ENCODE measurements at regions not wholly inside any gene's neighbourhood (a gene's known extent, or its start where the extent isn't known, plus 50 kb on each side); places are given as distances from the start of the nearest gene placed in this dataset.
"Not testable (repeated sequence)": the region's sequence is repeated elsewhere in the genome, so short reads cannot be mapped to it uniquely, and the experiment has no call there.

DNA sequence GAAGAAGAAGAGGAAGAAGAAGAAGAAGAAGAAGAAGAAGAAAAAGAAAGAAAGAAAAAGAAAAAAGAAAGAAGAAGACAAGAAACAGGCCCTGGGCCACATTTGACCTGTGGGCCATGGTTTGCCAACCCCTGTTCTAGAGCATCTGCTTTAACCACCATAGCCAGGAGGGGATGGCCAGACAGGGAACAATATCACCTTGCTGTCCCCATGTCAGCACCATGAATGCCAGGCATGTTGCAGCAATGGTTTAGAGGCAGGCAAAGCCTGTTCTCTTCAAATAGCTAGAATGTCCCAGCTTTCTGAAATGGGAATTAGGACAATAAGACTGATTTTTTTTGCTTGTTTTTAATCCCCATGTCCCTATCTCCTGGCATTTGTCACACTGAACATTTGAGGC, 338.6 kb upstream of the PLET1 start:
- DNase-seq = no peak

DNA sequence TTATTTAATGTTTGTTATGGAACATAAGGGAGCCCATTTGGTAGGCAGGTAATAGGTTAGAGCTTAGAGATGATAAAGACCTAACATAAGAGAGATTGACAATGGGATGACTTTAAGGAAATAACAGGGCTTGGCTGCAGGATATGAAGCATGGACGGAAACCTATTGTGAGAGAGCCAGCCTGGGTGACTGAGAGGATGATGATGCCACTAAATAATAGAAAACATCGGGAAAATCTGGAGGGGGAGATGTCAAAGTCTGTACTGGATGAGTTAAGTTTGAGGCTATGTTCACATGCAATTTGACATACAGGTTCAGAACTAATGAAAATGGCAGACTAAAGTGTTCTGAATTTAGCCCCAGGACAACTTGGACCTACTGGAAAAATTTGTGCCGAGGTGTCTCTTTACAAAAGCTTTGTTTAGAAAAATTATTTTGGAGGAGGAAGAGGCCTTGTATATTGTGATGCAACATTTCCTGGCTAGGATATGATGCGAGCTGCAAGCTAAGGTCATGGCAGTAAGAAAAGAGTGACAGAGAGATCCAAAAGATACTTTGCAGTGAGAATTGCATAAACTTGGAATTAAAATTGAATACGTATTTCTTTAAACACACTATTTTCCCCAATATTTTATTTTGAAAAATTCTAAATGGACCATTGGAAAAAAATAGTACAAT, 339.3 kb upstream of the PLET1 start:
- DNase-seq = no peak

DNA sequence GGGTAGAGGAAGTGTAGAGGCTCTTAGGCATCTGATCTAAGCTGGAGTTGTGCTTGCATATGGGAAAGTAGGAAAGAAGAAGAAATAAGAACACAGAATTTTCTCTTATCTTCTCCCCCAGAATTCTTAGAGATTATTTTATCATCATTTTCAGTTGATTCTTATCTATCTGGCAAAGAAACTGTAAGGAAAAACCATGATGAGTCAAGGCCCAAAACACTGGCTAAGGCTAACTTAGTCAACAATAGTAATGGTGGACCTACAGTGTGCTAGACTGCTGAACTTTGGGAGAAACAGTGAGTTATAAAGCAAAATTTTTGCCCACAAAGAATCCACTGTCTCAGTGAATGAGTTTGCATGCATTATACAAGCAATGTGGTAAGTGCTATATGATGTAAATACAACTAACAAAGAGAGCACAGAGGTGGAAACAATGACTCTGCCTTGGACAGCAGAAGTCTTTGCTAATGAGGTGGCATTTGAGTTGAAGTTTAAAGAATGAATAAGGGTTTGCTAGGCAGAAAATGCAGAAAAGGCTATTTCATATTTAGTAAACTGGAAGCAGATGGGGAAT, 344.5 kb upstream of the PLET1 start:
- DNase-seq = no peak

DNA sequence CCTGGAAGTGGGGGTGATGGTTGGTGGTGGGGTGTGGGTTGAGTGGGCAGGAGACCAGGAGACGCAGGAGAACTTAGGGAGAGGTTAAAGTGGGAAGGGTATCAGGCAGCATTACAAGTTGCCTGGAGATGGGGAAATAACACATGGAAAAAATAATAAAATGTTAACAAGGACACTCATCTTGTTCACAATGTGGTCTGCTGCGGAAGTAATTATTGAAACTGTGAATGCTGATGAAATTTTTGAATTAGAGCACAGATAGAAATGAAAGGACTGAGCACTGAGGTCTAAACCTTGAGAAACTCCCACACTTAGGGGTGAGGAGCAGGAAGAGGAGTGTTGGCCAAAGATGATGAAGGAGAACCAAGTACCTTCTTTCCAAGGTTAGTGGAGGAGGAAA, 346.0 kb upstream of the PLET1 start:
- no peak for DNase-seq

DNA sequence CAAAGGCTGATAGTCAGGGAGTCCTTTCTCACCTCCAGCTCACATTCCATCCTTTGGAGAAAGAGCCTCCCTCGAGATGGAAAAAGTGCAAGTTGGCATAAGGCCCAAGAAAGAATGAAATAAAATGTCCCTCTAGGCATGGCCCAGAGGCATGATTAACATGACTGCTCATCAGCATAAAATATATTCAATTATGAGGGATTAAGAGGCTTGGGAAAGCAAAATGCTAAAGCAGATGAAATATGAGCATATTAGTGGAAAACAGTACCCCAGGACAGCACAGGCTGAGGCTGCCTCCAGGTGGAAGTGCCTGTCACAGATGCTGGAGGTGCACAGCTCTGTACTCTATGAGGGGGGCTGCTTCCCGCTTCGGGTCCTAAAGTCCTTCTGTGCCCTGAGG, 347.8 kb upstream of the PLET1 start:
- DNase-seq = no peak

DNA sequence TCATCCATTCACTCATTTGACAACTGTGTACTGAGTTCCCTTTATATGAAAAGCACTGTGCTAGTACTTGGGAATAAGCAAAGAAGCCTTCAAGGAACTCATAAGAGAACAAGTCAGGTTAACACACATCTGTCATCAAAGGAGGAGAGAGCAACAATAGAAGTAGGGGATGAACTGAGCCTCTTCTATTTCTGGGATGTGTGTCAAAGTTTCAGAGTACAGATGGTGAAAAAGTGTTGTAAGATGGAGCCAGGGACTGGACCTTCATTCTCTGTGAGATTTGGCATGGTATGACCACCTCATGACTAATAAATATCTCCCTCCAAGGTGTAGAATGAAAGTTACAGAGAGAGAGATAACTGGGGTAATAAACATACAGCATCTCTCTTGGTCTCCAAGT, 349.8 kb upstream of the PLET1 start:
- DNase-seq = no peak

DNA sequence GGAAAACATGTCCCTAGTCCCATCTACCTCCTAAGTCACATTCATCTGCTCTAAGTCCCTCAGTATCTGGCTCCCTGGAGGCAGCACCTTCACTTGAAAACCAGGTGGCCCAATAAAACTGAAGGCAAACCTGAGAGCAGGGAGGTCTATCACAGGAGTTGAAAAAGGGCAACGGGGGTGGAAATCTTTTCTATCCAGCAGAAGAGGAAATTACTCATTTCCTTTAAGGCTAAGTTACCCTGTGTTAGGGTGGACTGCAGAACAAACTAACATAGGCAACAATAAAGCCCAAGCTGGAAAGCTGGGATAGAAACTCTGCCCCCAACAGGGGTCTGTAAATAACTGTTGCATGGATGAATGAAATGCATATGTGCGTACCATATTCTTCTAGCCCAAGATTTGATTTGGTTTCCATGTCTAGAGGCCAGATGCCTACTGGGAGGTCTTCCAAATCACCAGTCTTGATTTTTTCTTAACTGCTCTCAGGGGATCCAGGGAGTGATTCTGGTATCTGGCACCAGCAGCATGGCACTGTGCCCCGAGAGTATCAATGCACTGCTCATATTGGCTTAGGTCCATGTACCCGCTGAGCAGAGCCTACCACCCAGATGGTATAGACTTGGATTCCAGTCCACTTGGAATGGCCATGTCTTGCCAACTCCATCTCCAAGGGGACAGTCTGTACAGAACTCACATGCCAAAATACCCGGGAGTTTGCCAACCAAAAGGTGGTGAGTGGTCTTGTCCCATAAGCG, 350.0 kb upstream of the NCAM1 start:
- no peak for DNase-seq

DNA sequence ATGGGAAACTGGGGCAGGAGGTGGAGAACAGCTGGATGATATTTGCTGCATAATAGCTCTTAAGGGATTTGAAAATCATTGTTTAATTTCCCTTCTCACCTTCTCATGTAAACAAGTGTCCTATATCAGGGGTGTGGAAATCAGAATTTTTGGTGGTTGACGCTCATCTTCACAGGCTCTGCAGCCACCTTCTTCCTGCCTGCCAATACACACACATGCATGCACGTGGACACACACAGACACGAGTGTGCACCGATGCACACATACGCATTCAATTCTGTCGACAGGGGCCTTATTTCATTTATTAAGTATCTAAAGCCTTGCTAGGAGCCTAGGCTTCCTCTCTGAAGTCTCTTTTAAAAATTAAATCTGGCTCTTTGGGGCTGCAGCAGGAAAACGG, 349.4 kb upstream of the NCAM1 start:
- no peak for DNase-seq

DNA sequence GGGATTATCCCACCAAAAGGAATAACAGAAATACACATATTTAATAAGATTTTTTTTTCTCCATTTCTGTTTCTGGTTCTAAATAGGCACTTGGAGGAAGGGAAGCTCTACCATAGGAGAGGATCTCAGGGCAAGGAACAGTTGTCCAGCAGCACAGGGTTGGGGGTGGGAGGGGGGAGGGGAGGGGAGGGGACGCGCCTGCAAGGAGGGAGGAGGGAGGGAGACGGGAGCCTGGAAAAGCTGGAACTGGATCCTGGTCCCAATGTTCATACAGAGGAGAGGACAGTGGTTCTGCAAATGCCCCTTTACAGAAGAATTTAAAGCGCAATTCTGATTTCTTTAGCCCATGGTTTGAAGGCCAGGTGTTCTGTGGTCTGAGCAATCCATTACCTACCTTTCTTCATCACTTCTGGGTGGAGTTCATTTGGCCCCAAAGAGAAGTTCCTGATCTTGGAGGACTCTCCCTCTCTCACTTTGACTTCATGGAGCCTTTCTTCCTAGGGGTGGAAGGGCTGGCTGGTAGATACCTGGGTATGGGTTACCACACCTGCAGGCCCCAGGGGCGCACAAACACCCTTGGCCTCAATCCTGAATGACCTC, 348.9 kb upstream of the NCAM1 start:
- no peak for DNase-seq

DNA sequence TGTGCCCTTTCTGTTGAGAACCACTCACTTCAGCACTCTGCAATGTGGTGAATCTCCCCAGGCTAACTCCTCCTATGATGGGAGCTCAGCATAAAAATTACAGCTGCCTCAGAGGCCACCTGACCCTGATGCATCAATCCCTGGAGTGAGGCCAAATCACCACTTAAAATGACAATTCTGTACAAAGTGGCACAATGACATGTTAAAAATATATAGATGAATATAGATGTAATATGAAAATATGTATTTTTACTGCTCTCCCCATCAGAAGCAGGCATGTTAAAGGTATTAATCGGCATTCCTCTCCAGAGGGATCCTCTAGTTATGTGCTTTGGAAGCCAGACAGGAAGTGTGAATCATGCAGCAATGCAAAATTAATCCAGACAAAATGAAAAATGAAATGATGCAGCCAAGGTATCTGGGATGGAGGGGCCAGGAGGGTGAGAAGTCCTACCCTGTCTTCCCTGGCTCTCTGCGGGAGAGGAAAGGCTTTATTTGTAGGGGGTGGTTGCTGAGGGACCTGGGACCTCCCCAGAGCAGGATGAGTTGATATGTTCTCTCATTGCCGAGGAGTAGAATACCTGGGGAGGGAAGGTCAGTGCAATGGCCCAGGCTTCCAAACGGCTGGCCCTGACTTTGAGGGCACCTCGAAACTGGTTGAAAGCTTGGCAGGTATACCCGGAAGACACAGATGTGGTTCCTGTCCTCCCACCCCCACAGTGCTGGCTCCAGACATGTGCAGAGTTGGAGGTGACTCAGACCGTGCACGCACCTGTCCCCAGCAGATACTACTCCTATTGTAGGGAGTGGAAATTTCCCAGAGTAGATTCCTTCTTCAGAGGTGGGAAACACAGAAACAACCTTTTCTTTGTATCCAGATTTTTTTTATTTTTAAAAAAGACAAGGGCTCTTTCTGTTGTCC, 347.9 kb upstream of the NCAM1 start:
- DNase-seq = no peak

DNA sequence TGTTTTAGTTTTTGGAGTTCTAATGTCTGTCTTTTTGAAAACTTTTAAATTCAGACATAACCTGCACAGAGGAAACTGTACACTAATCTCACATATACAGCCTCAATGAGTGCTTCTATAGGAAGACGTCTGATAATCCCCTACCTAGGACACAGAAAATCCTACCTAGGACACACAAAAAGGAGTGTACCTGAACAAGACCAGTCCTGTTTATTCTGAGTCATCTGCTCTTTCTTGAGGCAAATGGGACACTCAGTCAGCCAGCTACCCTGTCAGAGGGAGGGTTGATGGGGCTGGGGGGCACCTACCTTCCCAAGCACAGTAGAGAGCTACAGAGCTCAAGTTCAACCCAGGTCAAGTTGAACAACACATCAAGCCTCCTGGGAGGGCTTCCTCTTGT, 346.6 kb upstream of the NCAM1 start:
- no peak for DNase-seq

DNA sequence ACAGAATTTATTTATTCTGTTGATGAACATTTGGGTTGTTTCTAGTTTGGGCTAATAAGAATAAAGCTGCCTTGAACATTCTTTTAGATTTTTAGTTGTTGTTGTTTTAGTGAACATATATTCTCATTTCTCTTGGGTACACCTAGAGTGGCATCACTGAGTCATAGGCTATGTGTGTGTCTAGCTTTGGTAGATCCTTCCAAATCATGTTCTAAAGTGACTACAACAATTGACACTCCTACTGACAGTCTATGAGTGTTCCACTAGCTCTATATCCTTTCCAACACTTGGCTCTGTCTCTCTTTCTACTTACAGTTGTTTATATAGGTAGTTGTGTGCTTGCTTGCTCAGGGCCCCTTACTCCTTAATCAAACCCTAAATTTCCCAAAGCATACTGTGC, 346.0 kb upstream of the NCAM1 start:
- DNase-seq = no peak

DNA sequence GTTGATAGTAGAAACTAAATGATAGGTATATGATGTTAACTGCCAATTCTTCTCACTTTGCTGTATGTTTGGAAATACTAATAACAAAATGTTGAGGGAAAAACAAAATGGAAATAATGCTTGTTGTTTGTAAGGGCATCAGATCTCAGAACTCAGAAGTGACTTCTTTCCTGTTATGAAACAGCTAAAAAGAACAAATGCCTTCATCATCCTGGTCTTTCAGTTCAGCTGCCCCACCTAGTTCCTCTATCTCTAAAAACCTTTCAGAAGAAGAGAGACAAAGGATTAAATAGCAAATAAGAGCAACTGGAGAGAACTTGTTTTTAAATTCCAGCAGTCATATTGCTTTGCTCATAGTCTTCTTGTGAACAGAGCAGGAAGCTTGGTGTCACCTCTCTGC, 345.3 kb upstream of the NCAM1 start:
- no peak for DNase-seq

DNA sequence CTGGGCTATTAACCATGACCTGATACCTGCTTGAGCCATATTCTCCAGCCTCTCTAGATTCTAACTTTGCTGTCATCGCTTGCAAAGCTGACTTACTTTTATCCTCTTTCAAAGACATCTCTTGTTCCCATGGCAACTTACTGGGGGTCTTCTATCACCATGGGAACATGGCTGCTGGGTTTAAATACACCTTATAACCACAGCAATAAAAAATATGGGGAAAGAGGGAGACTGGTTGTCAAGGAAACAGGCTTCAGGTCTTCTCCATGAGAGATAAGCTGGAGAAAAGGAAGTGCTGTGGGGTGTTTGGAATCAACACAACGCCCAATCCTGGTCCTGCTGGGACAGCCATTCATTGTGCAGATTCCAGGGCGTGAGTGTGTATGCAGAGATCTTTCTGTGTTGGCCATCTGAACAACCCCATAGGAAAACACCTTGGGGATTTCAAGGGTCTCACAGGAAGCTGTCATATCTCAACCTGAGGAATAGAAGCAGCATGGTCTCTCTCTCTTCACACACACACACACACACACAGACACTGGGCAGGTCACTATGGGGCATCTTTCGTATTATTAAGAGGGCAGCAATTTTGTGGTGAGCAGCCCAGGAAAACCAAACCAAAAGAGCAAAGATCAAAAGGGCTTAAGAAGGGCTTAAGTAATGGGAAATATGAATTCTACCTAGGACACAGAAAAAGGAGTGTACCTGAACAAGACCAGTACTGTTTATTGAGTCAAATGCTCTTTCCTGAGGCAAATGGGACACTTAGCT, 344.7 kb upstream of the NCAM1 start:
- no peak for DNase-seq

DNA sequence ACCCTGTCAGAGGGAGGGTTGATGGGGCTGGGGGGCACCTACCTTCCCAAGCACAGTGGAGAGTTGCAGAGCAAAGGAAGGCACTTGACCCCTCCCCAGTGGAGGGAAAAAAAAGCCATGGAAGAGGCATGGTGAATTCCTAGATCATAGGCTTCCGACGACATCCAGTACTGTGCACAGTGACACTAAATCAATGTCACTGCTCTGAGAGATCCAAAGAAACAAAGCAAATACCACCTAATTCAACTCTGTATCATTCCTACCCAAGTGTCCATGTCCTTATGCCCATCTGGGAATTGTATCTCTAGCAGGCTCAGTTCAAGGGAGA, 344.2 kb upstream of the NCAM1 start:
- no peak for DNase-seq

DNA sequence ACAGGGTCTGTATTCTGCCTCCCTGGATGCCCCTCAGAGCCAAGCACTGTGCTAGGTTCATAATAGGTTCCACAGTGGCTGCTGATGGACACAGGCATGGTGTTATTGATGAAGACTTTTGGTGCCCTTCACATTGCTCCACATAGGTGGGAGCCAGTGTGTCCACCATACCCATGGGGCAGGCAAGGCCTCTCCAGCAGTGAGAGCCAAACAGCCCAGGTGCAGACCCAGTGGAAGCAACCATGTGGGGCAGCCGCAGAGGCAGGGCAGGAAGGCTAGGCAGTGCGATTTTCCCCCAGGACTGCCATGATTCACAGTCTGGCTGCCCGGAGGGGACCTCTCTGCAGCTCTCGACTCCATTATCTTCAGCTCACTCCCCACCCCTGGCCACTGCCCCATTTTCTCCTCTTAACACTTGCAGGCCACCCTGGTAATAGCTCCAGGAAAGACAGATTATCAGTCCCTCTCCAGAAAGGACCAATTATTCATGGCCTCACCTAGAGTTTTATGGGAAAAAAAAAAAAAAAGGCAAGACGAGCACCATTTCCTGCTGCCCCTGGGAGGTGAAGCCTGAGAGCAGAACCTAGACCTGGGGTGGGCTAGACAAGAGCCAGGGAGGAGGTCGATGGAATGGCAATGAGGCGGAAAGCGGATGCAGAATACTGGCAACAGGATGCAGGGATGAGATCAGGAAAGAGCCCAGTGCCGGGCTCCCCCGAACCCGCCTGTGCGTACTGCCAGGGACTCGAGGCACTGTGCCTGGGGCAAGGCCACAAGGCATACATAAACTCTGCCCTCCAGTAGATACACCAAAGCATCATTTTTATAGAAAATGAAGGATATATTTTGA, 343.0 kb upstream of the NCAM1 start:
- no peak for DNase-seq

DNA sequence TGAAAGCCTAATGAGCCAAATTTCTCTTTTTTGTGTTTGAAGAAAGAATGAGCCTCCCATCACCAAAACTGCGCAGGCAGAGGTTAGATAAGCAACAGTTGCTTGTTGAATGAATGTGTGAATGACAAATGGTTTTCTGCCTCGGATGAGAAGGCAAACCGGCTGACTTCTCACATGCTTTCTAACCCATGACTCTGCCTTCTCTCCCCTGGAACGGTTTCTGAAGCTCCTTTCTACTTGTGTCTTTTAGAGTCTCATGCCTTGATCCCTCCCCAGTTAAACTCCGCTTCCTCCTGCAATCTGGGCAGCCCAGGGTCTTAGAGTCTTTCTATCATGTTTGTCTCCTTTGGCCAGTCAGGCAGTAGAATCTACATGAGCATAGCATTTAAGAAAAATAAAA, 342.1 kb upstream of the NCAM1 start:
- DNase-seq = no peak

DNA sequence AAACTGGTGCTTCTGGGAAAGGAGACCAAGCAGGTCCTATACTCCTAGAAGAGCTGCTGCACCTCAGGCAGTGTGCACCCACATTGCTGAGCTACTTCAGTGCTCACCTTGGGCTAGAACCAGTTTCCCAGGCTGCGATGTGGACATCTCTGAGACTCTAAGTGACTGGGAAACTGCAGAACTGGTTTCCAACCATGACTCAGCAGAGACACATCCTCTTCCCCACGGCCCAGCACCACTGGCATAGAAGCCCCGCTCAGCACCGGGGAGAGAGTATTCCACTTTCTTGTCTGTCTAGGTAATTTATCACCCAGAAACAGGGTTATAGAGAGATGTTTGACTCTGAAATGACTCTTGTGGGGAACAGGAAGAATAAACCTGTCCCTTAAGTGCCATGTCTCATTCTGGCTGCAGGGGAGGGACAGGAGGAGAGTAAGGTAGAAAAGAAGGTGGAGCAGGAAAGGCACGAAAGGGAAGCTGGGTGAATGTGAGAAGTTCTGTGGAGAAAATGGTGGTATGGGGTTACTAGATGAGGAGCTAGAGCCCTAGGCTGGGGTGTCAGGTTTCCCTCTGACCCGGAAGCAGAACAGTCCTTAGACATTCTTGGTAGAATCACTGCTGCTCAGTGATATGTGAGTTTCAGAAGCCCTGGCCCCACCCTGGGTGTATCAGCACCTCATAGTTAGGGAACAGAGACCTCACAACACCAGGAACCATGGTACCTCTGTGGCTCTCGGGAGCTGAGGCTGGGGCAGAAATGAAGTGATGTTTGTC, 340.4 kb upstream of the NCAM1 start:
- DNase-seq = no peak

DNA sequence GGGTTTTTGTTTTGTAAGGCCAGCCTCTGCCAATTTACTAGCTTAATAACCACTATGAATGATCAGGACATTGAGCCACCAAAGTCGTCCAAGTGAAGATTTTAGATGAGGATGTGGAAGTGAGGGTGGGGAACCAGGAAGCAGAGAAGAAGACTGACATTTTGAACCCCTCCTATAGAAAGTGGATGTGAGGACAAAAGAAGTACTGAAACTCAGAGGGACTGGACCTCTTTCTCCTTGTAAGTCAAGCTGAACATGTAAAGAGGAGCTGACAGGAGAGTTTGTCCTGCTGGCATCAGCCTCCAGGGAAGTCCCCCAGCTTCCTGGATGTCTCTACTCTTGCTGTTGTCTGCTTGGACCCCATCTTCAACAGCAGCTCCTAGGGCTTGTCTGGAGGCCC, 338.2 kb upstream of the NCAM1 start:
- no peak for DNase-seq

DNA sequence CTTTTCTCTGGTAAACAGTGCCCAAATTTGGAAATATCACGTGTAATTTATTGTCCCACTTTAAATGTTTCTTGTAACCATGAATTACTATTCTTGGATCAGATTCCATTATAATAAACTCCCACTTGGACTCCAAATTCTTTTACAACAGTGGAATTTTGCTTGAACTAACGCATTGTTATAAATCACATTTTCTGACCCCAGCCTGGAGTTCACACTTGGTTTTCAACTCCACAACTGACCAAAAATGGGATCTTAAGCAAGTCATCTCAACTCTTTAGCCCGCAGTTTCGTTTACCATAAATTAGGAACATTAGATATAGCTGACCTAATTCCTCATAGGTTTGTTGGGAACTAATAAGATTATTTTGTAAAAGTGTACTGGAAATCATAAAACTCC, 336.8 kb upstream of the NCAM1 start:
- DNase-seq = no peak

DNA sequence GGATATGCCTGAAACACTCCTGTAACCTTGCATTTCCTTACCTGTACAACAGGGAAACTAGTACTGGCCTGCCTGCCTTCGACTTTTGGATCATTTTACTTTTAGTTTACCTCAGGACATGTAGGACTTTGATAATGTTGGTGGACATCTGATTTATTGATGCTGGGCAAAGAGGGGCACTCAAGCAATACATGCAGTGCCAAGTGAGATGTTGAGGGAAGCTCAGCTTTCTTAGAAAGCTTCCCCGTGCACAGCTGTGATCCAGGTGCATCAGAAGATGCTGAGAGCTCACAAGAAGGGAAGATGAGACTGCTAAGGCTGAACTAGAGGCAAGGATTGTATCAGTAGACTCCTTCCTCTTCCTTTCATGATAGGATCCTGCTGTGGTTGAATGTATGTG, 336.2 kb upstream of the NCAM1 start:
- DNase-seq = not testable (repeated sequence)
